Nephron progenitor cell (in vitro differentiated cells): ENCODE measurements at regions not wholly inside any gene's neighbourhood (a gene's known extent, or its start where the extent isn't known, plus 50 kb on each side); places are given as distances from the start of the nearest gene placed in this dataset.

Source experiments
- DNase-seq: peaks from one replicate; pipeline ENCODE4 v3.0.0; 2021
- H3K27ac Mint-ChIP-seq: 2 replicates; pipeline ENCODE4 v1.8.0; 2021; ENCODE audit warnings: mild to moderate bottlenecking, moderate library complexity, mixed read lengths
- H3K27me3 Mint-ChIP-seq: 2 replicates; pipeline ENCODE4 v1.8.0; 2021; ENCODE audit warnings: mild to moderate bottlenecking, low read depth, mixed read lengths; ENCODE audit not compliant: poor library complexity
- H3K36me3 Mint-ChIP-seq: 2 replicates; pipeline ENCODE4 v1.8.0; 2021; ENCODE audit warnings: low read depth, mixed read lengths
- H3K4me1 Mint-ChIP-seq: 2 replicates; pipeline ENCODE4 v1.8.0; 2021; ENCODE audit warnings: mixed read lengths
- H3K4me3 Mint-ChIP-seq: 2 replicates; pipeline ENCODE4 v1.8.0; 2021; ENCODE audit warnings: mild to moderate bottlenecking, moderate library complexity, mixed read lengths
- H3K9me3 Mint-ChIP-seq: 2 replicates; pipeline ENCODE4 v1.8.0; 2021; ENCODE audit warnings: mild to moderate bottlenecking, moderate library complexity, mixed read lengths
- CTCF ChIP-seq: fragments of 200-600 bp; sonication (generic); IDR thresholded peaks from 2 replicates; pipeline ENCODE4 v1.5.0; 2021; ENCODE audit warnings: antibody characterized with exemption

GRCh38 chr2:236981701-236982485 is 103.8 kb upstream of the COPS8 start:
- peaks cover 7% of the 10 kb centered on the region for H3K27me3 Mint-ChIP-seq
- H3K27ac Mint-ChIP-seq = no peak overlapping the region
- peaks cover 37% of the 10 kb centered on the region for H3K4me1 Mint-ChIP-seq
- no peak for TF ChIP-seq CTCF
- peaks cover 34% of the 10 kb centered on the region for H3K9me3 Mint-ChIP-seq
- H3K36me3 Mint-ChIP-seq = peaks cover 11% of the 10 kb centered on the region
- H3K4me3 Mint-ChIP-seq = no peak overlapping the region
- no peak for DNase-seq

GRCh38 chr2:236982693-236983455 is 102.8 kb upstream of the COPS8 start:
- no peak overlapping the region for H3K27ac Mint-ChIP-seq
- peaks cover 11% of the 10 kb centered on the region for H3K36me3 Mint-ChIP-seq
- TF ChIP-seq CTCF = no peak
- H3K4me3 Mint-ChIP-seq = no peak overlapping the region
- H3K9me3 Mint-ChIP-seq = peaks cover 34% of the 10 kb centered on the region
- DNase-seq = no peak
- H3K4me1 Mint-ChIP-seq = peaks cover 34% of the 10 kb centered on the region
- H3K27me3 Mint-ChIP-seq = peaks cover 7% of the 10 kb centered on the region

- Mint-ChIP-seq H3K27me3 (peaks cover 7% of the 10 kb centered on the region), H3K4me1 (peaks cover 43% of the 10 kb centered on the region), H3K9me3 (peaks cover 34% of the 10 kb centered on the region), H3K27ac (no peak overlapping the region), H3K36me3 (peaks cover 11% of the 10 kb centered on the region), H3K4me3 (no peak overlapping the region)
- TF ChIP-seq CTCF = no peak
- no peak for DNase-seq
Observed at GRCh38 chr2:236984046-236984445, 101.6 kb upstream of the COPS8 start.

GRCh38 chr2:236985761-236986339 is 99.8 kb upstream of the COPS8 start:
- H3K27me3 Mint-ChIP-seq = peaks cover 7% of the 10 kb centered on the region
- peaks cover 38% of the 10 kb centered on the region for H3K4me1 Mint-ChIP-seq
- peak overlapping the region; percentile 14 for H3K27ac Mint-ChIP-seq
- H3K36me3 Mint-ChIP-seq = peaks cover 11% of the 10 kb centered on the region
- no peak for DNase-seq
- H3K9me3 Mint-ChIP-seq = peaks cover 34% of the 10 kb centered on the region
- no peak for TF ChIP-seq CTCF
- no peak overlapping the region for H3K4me3 Mint-ChIP-seq

GRCh38 chr2:236986524-236987330 is 99.0 kb upstream of the COPS8 start:
- DNase-seq = no peak
- peaks cover 33% of the 10 kb centered on the region for H3K9me3 Mint-ChIP-seq
- peaks cover 12% of the 10 kb centered on the region for H3K27me3 Mint-ChIP-seq
- H3K27ac Mint-ChIP-seq = no peak overlapping the region
- H3K4me1 Mint-ChIP-seq = peaks cover 38% of the 10 kb centered on the region
- no peak for TF ChIP-seq CTCF
- peaks cover 11% of the 10 kb centered on the region for H3K36me3 Mint-ChIP-seq
- no peak overlapping the region for H3K4me3 Mint-ChIP-seq
